ENCODE measurements at regions not wholly inside any gene's neighbourhood (a gene's known extent, or its start where the extent isn't known, plus 50 kb on each side); places are given as distances from the start of the nearest gene placed in this dataset.

DNA sequence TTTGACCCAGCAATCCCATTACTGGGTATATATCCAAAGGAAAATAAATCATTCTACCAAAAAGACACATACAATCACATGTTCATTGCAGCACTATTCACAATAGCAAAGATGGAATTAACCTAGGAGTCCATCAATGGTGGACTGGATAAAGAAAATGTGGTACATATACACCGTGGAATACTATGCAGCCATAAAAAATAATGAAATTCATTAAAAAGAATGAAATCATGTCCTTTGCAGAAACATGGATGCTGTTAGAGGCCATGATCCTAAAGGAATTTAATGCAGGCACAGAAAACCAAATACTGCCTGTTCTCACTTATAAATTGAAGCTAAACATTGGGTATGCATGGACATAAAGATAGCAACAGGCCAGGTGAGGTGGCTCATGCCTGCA is 61.9 kb upstream of the BMP6 start:
- Mint-ChIP-seq H3K27ac (ENCODE audit: unreplicated experiment) (no peak overlapping the region), H3K27me3 (ENCODE audit: unreplicated experiment) (peaks cover 31% of the 10 kb centered on the region), H3K4me3 (ENCODE audit: unreplicated experiment) (no peak overlapping the region), H3K9me3 (ENCODE audit: unreplicated experiment) (no peaks in the 10 kb centered on the region), H3K36me3 (ENCODE audit: unreplicated experiment) (no peaks in the 10 kb centered on the region), H3K4me1 (ENCODE audit: unreplicated experiment) (no peaks in the 10 kb centered on the region)
- TF ChIP-seq, protein P1, sequence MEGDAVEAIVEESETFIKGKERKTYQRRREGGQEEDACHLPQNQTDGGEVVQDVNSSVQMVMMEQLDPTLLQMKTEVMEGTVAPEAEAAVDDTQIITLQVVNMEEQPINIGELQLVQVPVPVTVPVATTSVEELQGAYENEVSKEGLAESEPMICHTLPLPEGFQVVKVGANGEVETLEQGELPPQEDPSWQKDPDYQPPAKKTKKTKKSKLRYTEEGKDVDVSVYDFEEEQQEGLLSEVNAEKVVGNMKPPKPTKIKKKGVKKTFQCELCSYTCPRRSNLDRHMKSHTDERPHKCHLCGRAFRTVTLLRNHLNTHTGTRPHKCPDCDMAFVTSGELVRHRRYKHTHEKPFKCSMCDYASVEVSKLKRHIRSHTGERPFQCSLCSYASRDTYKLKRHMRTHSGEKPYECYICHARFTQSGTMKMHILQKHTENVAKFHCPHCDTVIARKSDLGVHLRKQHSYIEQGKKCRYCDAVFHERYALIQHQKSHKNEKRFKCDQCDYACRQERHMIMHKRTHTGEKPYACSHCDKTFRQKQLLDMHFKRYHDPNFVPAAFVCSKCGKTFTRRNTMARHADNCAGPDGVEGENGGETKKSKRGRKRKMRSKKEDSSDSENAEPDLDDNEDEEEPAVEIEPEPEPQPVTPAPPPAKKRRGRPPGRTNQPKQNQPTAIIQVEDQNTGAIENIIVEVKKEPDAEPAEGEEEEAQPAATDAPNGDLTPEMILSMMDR (IDR thresholded peaks at IDR 0.05): no peak
- DNase-seq (ENCODE audit: extremely low spot score, unreplicated experiment): no peak

DNA sequence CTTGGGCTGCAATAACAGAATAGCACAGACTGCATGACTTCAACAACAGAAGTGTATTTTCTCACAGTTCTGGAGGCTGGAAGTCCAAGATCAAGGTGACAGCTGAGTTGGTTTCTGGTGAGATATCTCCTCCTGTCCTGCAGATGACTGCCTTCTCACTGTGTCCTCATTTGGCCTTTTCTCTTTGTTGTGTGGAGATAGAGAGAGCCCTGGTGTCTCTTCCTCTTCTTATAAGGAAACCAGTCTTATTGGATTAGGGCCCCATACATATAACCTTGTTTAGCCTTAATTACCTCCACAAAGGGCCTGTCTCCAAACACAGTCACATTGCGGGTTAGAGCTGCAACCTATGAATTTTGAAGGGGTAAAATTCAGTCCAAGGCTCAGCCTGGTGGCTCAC is 57.0 kb upstream of the BMP6 start:
- Mint-ChIP-seq H3K4me3 (ENCODE audit: unreplicated experiment) (no peak overlapping the region), H3K36me3 (ENCODE audit: unreplicated experiment) (no peaks in the 10 kb centered on the region), H3K9me3 (ENCODE audit: unreplicated experiment) (no peaks in the 10 kb centered on the region), H3K4me1 (ENCODE audit: unreplicated experiment) (peaks cover 31% of the 10 kb centered on the region), H3K27me3 (ENCODE audit: unreplicated experiment) (peaks cover 14% of the 10 kb centered on the region), H3K27ac (ENCODE audit: unreplicated experiment) (no peak overlapping the region)
- TF ChIP-seq, protein P1 (IDR thresholded peaks at IDR 0.05): no peak
- no peak for DNase-seq (ENCODE audit: extremely low spot score, unreplicated experiment)

DNA sequence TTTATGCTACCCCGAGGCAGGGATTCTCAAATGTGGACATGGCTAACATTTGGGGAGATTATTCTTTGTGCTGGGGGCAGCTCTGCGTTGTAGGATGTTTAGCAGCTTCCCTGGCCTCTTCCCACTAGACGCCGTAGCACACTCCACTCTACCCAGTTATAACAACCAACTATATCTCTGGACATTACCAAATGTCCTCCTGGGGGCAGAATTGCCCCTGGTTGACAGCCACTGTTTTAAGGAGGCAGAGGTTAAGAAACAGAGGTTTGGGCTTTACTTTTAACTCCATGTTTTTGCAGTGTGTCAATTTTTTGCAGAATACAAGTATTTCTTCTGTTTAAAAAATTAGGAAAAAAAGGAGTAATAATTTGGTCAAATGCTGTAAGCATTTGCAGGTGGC is 56.2 kb upstream of the BMP6 start:
- H3K4me1 Mint-ChIP-seq (ENCODE audit: unreplicated experiment): peaks cover 31% of the 10 kb centered on the region
- no peak overlapping the region for H3K4me3 Mint-ChIP-seq (ENCODE audit: unreplicated experiment)
- no peak overlapping the region for H3K27ac Mint-ChIP-seq (ENCODE audit: unreplicated experiment)
- peaks cover 14% of the 10 kb centered on the region for H3K27me3 Mint-ChIP-seq (ENCODE audit: unreplicated experiment)
- no peaks in the 10 kb centered on the region for H3K9me3 Mint-ChIP-seq (ENCODE audit: unreplicated experiment)
- no peak for DNase-seq (ENCODE audit: extremely low spot score, unreplicated experiment)
- TF ChIP-seq, protein P1 (IDR thresholded peaks at IDR 0.05): no peak
- H3K36me3 Mint-ChIP-seq (ENCODE audit: unreplicated experiment): no peaks in the 10 kb centered on the region

DNA sequence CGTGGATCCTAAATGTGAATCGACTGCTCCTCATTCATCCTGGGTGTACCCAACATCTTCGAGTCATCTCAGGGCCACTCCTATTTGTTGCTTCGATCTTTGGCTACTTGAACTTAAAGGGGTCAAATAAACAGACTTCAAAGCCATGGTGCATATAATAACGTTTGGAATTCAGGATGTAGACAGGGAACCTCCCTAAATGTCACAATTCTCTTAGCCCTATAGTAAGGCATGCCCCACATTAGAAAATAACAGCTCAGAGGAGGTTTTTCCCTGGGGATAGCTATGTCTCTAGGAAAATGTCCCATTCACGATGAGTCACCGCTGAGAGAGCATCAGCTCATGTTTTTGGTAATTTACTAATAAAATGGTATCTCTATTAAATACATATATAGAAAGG is 54.8 kb upstream of the BMP6 start:
- Mint-ChIP-seq H3K27me3 (ENCODE audit: unreplicated experiment) (peaks cover 10% of the 10 kb centered on the region), H3K4me3 (ENCODE audit: unreplicated experiment) (no peak overlapping the region), H3K4me1 (ENCODE audit: unreplicated experiment) (peaks cover 31% of the 10 kb centered on the region), H3K36me3 (ENCODE audit: unreplicated experiment) (no peaks in the 10 kb centered on the region), H3K9me3 (ENCODE audit: unreplicated experiment) (no peaks in the 10 kb centered on the region), H3K27ac (ENCODE audit: unreplicated experiment) (no peak overlapping the region)
- DNase-seq (ENCODE audit: extremely low spot score, unreplicated experiment): no peak
- TF ChIP-seq, protein P1 (IDR thresholded peaks at IDR 0.05): no peak

DNA sequence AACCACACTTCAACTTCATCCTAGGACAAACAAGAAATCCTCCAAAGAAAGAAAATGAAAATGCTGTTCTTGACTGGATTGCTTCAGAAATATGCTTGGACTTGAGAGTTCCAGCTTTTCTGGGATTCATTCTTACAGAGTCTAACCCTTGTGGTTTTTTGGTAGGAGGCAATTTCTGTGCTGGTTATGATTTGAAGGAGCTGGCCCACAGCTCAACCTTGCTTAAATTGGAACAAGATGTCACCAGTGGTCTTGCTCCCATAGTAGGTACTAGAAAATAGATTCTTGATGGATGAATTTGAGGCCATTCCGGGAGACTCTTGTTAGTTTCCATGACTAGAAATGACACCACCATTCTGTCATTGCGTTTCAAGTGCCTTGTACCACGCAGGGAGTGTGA is 54.3 kb upstream of the BMP6 start:
- Mint-ChIP-seq H3K27ac (ENCODE audit: unreplicated experiment) (peak overlapping the region; percentile 13), H3K9me3 (ENCODE audit: unreplicated experiment) (no peaks in the 10 kb centered on the region), H3K4me3 (ENCODE audit: unreplicated experiment) (no peak overlapping the region), H3K27me3 (ENCODE audit: unreplicated experiment) (peaks cover 10% of the 10 kb centered on the region), H3K36me3 (ENCODE audit: unreplicated experiment) (no peaks in the 10 kb centered on the region), H3K4me1 (ENCODE audit: unreplicated experiment) (peaks cover 31% of the 10 kb centered on the region)
- TF ChIP-seq, protein P1 (IDR thresholded peaks at IDR 0.05): no peak
- DNase-seq (ENCODE audit: extremely low spot score, unreplicated experiment): no peak
